ENCODE measurements at regions not wholly inside any gene's neighbourhood (a gene's known extent, or its start where the extent isn't known, plus 50 kb on each side); places are given as distances from the start of the nearest gene placed in this dataset.
"Not testable (repeated sequence)": the region's sequence is repeated elsewhere in the genome, so short reads cannot be mapped to it uniquely, and the experiment has no call there.

- DNase-seq = no peak
Observed at GRCh38 chr7:20839196-20839735, 52.6 kb upstream of the SP8 start.

DNA sequence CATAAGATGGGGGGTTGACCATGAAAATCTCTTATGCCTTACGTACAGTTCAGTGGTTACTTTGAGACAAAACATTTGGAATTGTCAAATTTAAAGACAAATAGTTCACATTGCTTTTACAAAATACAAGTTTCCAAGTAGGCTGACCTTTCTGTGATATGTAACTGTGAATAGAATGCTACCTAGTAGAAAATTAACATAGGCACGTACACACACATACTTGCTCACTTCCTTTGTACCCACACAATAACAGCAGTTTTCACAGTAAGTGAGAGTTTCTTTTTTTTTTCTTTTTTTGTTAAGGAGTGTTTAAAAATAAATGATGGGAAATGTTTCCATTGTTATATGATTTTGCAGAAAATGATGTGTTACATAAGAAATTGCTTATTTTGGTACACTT, 53.3 kb upstream of the SP8 start:
- no peak for DNase-seq

DNA sequence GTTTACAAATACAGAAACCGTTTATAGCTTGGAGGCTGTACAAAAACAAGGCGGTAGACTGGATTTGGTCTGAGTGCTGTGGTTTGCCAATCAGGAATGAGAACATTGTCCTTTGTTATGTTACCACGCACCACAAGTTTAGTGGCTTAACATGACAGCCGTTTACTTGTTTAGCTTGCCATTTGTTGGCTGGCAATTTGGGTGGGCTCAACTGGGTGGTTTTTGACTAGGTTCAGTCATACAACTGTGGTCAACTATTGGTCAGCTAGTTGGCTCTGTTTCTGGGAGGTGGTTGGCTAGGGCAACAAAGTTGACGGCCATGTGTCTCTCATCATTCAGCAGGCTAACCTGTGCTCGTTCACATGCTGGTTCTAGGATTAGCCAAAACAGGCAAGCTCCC, 60.1 kb upstream of the SP8 start:
- no peak for DNase-seq

GRCh38 chr7:20858951-20859350, 72.3 kb upstream of the SP8 start:
- DNase-seq = no peak

DNA sequence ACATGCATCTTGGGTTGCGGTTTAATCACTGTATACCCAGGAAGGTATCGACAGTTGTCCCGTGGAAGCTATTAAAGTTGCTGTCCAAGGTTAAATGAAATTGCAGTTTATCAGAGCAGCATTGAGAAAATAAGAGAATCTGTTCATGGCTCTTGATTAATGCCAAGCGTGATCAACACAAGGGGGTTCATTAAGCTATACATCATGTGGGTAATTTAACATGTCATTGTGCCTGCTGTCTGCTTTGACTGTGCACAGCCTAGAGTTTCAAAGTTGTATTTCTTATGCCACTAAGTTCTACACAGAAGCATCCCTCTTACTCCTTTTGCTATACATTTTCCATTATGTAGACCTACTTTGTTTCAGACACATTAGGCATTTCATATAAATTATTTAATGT, 74.8 kb upstream of the SP8 start:
- DNase-seq = no peak

DNA sequence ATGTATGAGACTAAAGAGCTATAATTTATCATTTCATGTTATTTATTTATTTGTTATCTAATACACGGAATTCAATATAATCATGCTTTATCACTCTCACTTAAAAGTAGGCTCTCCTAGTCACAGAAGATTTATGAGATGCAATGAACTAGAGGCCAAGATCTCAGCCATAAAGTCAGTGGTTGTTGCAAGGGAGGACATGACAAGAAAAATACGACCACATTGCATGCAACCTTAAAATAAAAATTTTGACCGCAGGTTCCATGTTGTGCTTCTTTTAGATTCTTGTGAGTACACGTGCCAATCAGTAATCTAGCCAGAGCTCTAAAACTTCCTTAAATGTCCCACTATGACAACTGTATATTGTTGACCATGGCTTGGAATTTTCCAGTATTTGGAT, 75.9 kb upstream of the SP8 start:
- no peak for DNase-seq

DNA sequence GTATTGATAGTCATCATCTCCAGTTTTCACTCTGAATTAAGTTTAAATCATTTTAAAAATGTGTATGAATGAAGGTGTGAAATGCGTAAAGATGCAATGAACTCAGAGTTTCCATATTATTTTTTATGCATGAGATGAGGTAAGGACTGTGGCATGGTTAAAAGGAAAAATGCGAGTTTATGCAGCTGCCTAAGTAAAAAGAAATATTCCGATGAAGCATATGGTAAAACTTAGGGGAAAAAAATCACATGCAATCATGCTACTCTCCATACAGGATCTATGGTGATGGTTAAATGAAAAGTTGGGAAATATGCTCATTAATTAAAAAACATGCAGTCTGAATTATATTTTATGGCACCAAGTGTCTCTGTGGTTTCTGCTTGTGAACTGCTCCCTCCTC, 77.5 kb upstream of the SP8 start:
- no peak for DNase-seq

DNA sequence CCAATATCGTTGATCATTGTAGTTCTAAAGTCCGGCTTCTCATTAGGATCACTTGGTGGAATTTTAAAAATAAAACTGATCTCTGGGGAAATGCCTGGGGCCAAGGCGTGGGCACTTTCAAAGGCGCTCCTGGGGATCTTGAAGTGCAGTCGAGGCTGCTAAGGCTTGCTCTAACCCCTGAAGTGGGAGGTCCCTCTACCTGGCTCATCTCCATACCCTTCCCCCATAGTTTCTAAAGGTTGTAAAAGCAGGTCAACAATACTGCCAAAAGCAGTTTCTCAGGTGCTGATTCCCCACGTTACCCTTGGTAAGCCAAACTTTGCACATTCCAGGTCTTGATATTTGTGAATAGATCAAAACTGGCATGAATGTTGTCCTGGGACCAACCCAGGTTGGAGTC, 79.0 kb upstream of the SP8 start:
- DNase-seq = no peak

- DNase-seq = no peak
Observed at GRCh38 chr7:20870977-20871376, 84.3 kb upstream of the SP8 start.

DNA sequence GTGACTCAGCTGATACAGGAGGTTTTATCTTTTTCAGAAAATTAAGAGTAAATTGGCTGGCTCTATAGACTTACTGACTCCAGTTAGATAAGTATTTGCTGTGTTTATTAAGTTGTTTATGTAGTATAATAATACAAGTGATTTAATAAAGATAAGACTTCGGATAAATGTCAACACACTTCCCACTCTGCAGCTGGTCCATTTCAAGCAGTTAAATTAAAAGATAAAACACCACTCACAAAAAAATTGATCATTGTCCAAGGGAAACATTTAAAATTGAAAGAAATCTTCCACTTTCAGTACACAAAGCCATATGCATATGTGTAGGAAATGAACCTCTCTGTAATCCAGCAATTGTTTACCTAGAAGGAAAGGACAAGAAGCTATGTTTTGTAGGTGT, 106.1 kb upstream of the SP8 start:
- no peak for DNase-seq

DNA sequence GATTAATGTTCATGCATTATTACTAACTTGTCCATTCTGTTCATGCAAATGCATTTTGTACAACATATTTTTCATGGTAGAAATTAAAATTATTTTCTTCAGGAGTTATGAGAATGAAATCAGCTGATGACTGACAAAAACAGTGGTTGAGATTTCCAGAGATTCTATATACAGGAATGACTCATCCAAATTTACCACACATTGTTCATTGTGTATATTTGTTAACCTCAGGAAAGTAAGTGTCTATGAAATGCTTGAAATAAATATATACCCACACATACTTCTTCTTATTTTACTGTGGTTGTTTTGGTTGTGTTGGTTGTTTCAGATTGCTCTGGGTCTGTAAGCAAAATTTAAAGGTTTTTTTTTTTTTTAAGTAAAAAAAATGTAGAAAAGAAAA, 108.1 kb upstream of the SP8 start:
- DNase-seq = no peak

DNA sequence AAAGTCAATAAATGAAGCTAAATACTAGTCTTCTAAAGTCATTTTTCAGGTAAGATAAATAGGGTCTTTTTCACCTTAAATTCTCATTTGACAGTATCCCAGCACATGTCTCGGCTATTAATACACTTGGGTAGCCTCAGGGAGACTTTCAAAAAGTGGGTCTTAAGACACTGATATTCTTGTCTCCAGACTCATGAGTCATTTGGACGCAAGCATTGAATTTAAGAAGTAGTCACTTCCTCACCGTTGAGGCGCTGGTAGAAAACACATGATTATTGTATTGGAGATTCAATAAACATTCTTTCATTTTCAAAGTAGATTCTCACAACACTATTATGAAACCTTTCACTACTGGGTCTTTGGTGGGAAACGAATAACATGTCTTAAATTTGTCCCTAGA, 108.9 kb upstream of the SP8 start:
- DNase-seq = no peak

DNA sequence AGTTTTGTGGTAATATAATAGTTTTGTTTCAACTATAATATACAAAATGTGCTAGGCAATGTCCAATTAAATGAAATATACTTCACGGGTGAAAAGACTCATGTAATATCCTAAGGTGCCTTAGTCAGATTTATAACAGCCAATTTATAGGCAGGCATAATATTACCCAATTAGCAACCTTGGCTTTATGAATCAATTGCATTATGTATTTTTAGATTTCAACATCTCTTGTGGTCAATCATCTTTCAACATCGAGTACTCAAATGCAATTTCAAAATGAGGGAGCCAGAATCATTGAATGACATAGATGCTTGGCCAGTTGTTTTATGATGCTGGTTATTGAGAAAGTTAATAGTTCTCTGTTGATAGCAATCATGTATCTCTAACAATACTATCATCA, 110.3 kb upstream of the SP8 start:
- DNase-seq = no peak

GRCh38 chr7:20906801-20907453, 120.2 kb upstream of the SP8 start:
- DNase-seq = no peak

- no peak for DNase-seq
Observed at GRCh38 chr7:20911081-20911480, 124.4 kb upstream of the SP8 start.

DNA sequence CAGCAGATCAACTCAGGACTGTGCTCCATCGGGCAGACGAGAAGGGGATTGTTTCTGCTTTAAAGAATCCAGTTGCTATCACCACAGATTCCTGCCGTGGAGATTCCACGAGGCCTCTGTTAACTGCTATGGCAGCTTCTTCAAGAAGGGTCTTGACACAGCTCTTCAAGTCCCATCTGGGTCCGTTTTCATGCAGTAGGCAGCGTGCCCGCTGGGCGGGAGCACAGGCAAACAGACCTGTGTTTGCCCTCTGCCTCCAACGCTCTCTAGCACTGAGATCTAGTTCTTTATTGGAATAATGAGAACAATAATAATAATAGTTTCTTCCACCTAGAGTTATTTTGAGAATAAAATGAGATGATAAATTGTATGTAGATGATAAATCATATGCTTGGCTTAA, 127.2 kb upstream of the SP8 start:
- no peak for DNase-seq

- no peak for DNase-seq
Observed at GRCh38 chr7:20916311-20916710, 129.6 kb upstream of the SP8 start.

DNA sequence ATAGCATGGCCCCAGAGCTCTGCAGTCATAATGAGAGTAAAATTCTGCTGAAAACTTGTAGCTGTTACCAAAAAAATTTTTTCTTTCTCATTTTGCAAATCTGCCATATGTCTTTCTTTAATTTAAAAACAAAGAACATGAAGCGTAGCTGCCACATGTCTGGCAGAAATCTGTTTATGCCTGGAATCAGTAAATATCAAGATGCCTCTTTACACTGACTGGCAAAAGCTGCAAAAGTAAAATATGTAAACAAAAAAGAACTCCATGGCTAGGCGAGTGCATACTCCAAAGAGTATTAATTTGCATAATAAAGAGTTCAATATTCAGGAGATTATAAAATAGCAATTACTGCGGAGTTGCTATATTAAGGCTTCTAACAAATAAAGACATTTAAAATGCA, 130.9 kb upstream of the SP8 start:
- DNase-seq = no peak

DNA sequence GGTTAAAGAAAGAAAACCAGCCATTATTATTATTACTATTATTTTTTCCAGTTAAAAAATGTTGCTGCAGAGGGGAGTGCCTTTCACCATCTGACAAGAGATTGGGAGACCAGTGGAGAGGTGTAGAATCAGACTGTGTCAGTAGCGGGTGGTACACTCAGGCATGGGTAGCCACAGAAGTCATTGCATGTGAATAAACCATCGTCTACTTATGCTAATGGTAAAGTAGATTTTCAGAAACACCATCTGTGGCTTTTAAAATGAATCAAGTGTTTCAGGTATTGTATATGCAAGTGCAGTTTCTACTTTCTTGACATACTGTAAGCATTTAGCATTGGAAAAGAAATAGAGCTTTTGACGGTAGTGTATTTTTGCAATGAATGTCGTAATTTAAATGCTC, 131.5 kb upstream of the SP8 start:
- no peak for DNase-seq

DNA sequence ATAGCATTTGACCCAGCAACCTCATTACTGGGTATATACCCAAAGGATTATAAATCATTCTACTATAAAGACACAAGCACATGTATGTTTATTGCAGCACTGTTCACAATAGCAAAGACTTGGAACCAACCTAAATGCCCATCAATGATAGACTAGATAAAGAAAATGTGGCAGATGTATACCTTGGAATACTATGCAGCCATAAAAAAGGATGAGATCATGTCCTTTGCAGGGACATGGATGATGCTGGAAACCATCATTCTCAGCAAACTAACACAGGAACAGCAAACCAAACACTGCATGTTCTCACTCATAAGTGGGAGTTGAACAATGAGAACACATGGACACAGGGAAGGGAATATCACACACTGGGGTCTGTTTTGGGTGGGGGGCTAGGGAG, 140.5 kb upstream of the SP8 start:
- not testable (repeated sequence) for DNase-seq

- no peak for DNase-seq
Observed at GRCh38 chr7:20927976-20928375, 141.3 kb upstream of the SP8 start.

DNA sequence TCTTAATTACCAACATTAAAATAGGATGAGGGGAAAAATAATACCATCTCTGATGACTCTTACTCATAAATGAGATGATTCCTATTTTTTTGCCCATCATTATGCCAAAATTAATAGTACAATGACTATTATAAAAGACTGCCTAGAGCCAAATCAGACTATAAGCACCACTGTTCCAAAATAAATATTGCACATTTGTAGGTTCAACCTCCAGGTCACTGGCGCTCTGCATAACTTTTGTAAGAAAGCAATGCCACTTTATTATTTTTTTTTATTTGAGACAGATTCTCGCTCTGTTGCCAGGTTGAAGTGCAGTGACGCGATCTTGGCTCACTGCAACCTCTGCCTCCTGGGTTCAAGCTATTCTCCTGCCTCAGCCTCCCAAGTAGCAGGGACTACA, 142.5 kb upstream of the SP8 start:
- no peak for DNase-seq

DNA sequence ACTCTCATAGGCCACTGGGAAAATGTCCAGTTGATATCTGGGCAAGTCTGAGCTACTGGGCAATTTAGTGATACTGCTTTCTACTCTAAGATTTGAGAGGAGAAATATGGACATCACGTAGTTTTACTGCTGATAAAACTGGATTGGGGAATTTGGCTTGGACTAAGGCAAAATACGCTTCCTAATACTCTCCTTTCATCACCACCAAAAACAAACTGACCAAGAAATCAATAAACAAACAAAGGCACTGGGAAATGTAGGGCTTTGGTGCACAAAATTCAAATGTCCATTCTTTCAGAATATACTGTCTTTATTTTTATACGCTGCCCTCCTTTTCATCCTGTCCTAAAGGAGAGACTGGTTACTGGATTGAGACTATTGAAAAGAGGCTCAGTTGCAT, 145.1 kb upstream of the SP8 start:
- no peak for DNase-seq

DNA sequence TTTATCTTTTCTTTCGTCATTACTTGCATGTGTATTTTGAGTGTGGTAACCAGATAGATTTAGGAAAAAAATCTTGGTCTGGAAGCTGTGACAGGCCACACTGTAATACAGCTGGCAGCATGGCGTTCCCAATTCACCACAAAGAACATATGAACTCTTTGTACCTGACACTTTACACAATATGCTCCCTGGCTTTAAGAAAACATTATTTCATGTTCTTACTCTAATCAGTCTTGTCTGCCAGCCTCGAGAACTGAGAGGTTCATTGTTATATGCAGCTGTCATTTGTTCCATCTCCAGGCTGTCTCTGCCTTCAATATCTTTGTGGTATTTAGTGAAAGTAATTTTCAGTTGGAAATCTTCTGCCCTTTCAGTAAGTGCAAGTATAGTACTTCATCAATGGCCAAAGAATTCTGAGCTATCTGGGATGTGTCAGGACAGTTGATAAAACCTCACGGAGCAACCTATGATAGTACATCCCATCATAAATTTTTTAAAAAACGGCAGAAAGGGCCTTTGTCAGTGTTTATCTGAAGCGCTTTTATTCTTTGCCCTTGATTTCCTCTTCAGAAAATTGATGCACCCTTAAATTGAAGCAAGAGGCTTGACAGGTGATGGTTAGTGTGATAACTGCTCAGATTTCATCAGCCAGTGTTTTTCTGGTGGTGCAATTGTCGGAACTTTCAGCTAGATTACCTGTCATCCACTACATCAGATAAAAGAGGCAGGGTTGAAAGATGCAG, 146.3 kb upstream of the SP8 start:
- DNase-seq = no peak

- DNase-seq = no peak
Observed at GRCh38 chr7:20945451-20945850, 158.8 kb upstream of the SP8 start.
